Uterus (tissue), 3 donors: ENCODE measurements at regions not wholly inside any gene's neighbourhood (a gene's known extent, or its start where the extent isn't known, plus 50 kb on each side); places are given as distances from the start of the nearest gene placed in this dataset.

Source experiments
- DNase-seq, 2 donors: peaks; one replicate each; pipeline ENCODE4 v3.0.0-alpha.2; 2019 to 2020
- H3K27ac ChIP-seq, 2 donors: fragments of 200-600 bp; sonication (generic); 1 replicate in 1 of 2; 2 replicates in 1 of 2; pipeline ENCODE4 v1.5.1; 2016 to 2018
- H3K27me3 ChIP-seq, 2 donors: fragments of 200-600 bp; sonication (generic); one replicate each; pipeline ENCODE4 v1.5.1; 2018 to 2019; ENCODE audit warnings: control low read depth in 1 of 2
- H3K36me3 ChIP-seq, 2 donors: fragments of 200-600 bp; sonication (generic); one replicate each; pipeline ENCODE4 v1.5.1; 2019; ENCODE audit warnings: control low read depth in 1 of 2
- H3K4me1 ChIP-seq, 2 donors: fragments of 200-600 bp; sonication (generic); one replicate each; pipeline ENCODE4 v1.5.1; 2018 to 2019; ENCODE audit warnings: control low read depth in 1 of 2
- H3K4me3 ChIP-seq, 2 donors: fragments of 200-600 bp; sonication (generic); 1 replicate in 1 of 2; 2 replicates in 1 of 2; pipeline ENCODE4 v1.5.1; 2018 to 2019; ENCODE audit warnings: mild to moderate bottlenecking in 1 of 2
- H3K9me3 ChIP-seq, 2 donors: fragments of 200-600 bp; sonication (generic); one replicate each; pipeline ENCODE4 v1.5.1; 2019; ENCODE audit warnings: control low read depth in 1 of 2
- CTCF ChIP-seq, 4 experiments: fragments of 200-600 bp in 2 of 4; fragments of 450-650 bp in 2 of 4; sonication (generic) in 2 of 4; IDR thresholded peaks; one replicate each; pipeline ENCODE4 v1.5.1; 2016 to 2019; ENCODE audit warnings: antibody characterized with exemption in 4 of 4, mild to moderate bottlenecking in 2 of 4, moderate library complexity in 1 of 4
- POLR2A ChIP-seq, 2 donors: fragments of 450-650 bp; IDR thresholded peaks; one replicate each; pipeline ENCODE4 v1.6.1; 2016; ENCODE audit warnings: antibody characterized with exemption in 2 of 2, mild to moderate bottlenecking in 1 of 2, moderate library complexity in 1 of 2
- intact Hi-C: fragments of 100-400 bp; cut with DNase I; formaldehyde crosslinking; loops from one replicate; pipeline ENCODE4 v1.15.1; 2023; ENCODE audit warnings: low total_unique reads
- donor health status: DM: yes; HTN: yes; CAD: no.

GRCh38 chr16:74143171-74143570 is 153.4 kb upstream of the PSMD7 start:
- no peak overlapping the region for H3K27ac ChIP-seq
- H3K9me3 ChIP-seq = no peaks in the 10 kb centered on the region
- no peak for DNase-seq
- TF ChIP-seq POLR2A (IDR thresholded peaks at IDR 0.05) (no peak), CTCF (IDR thresholded peaks at IDR 0.05) (no peak)
- no peaks in the 10 kb centered on the region for H3K4me1 ChIP-seq
- no peaks in the 10 kb centered on the region for H3K27me3 ChIP-seq
- H3K4me3 ChIP-seq = no peak overlapping the region
- intact Hi-C loops = no loop called here
- H3K36me3 ChIP-seq = no peaks in the 10 kb centered on the region

- Histone ChIP-seq H3K4me3 (no peak overlapping the region), H3K36me3 (no peaks in the 10 kb centered on the region), H3K27ac (no peak overlapping the region), H3K27me3 (no peaks in the 10 kb centered on the region), H3K4me1 (no peaks in the 10 kb centered on the region), H3K9me3 (no peaks in the 10 kb centered on the region)
- intact Hi-C loops = no loop called here
- no peak for DNase-seq
- TF ChIP-seq CTCF (IDR thresholded peaks at IDR 0.05) (no peak), POLR2A (IDR thresholded peaks at IDR 0.05) (no peak)
Measured at GRCh38 chr16:74141015-74141414, 155.6 kb upstream of the PSMD7 start.

- Histone ChIP-seq H3K4me1 (no peaks in the 10 kb centered on the region), H3K36me3 (no peaks in the 10 kb centered on the region), H3K4me3 (no peak overlapping the region), H3K27me3 (no peaks in the 10 kb centered on the region), H3K9me3 (no peaks in the 10 kb centered on the region), H3K27ac (no peak overlapping the region)
- TF ChIP-seq POLR2A (IDR thresholded peaks at IDR 0.05) (no peak), CTCF (IDR thresholded peaks at IDR 0.05) (no peak)
- intact Hi-C loops = no loop called here
- DNase-seq = no peak
Measured at GRCh38 chr16:74140557-74140956, 156.1 kb upstream of the PSMD7 start.

- Histone ChIP-seq H3K36me3 (no peaks in the 10 kb centered on the region), H3K27ac (no peak overlapping the region), H3K27me3 (no peaks in the 10 kb centered on the region), H3K4me1 (no peaks in the 10 kb centered on the region), H3K4me3 (no peak overlapping the region), H3K9me3 (no peaks in the 10 kb centered on the region)
- TF ChIP-seq CTCF (IDR thresholded peaks at IDR 0.05) (no peak), POLR2A (IDR thresholded peaks at IDR 0.05) (no peak)
- DNase-seq = no peak
- intact Hi-C loops = no loop called here
Measured at GRCh38 chr16:74123826-74124225, 172.8 kb upstream of the PSMD7 start.

GRCh38 chr16:74123195-74123594 is 173.4 kb upstream of the PSMD7 start:
- Histone ChIP-seq H3K4me1 (no peaks in the 10 kb centered on the region), H3K9me3 (no peaks in the 10 kb centered on the region), H3K4me3 (no peak overlapping the region), H3K27ac (no peak overlapping the region), H3K27me3 (no peaks in the 10 kb centered on the region), H3K36me3 (no peaks in the 10 kb centered on the region)
- intact Hi-C loops = no loop called here
- DNase-seq = no peak
- no peak for TF ChIP-seq CTCF (IDR thresholded peaks at IDR 0.05)
- TF ChIP-seq POLR2A (IDR thresholded peaks at IDR 0.05) = no peak
